ENCODE measurements at regions not wholly inside any gene's neighbourhood (a gene's known extent, or its start where the extent isn't known, plus 50 kb on each side); places are given as distances from the start of the nearest gene placed in this dataset.

- no peaks in the 10 kb centered on the region for H3K9me2 ChIP-seq (replicated peaks; ENCODE audit: insufficient read depth)
- no peak overlapping the region for H3K4me2 ChIP-seq
- no peaks in the 10 kb centered on the region for H3K27me3 ChIP-seq
- H4K20me1 ChIP-seq (ENCODE audit: insufficient read depth, poor library complexity, severe bottlenecking), result no peaks in the 10 kb centered on the region
- TF ChIP-seq EZH2phosphoT487 (IDR thresholded peaks at IDR 0.05; ENCODE audit: low read depth, severe bottlenecking, unreplicated experiment), result no peak
- no peaks in the 10 kb centered on the region for H3K79me2 ChIP-seq
- H3K27ac ChIP-seq, result no peak overlapping the region
- WGBS (ENCODE audit: low lambda C conversion rate, missing lambda C conversion rate), result 64% methylated on average over 1 of the region's 1 CpG
- H3K4me3 ChIP-seq, result no peak overlapping the region
- no peaks in the 10 kb centered on the region for H3K36me3 ChIP-seq (replicated peaks; ENCODE audit: insufficient read depth, low read depth)
- H2AFZ ChIP-seq, result no peak overlapping the region
- DNase-seq (ENCODE audit: low spot score), result no peak
- H3K9me3 ChIP-seq (ENCODE audit: low read depth), result no peaks in the 10 kb centered on the region
- no peaks in the 10 kb centered on the region for H3K4me1 ChIP-seq (ENCODE audit: insufficient read depth)
Measured at GRCh38 chr21:27155130-27155500, 188.2 kb upstream of the ADAMTS5 start.

- H3K36me3 ChIP-seq (replicated peaks; ENCODE audit: insufficient read depth, low read depth), result no peaks in the 10 kb centered on the region
- H3K4me2 ChIP-seq, result no peak overlapping the region
- H4K20me1 ChIP-seq (ENCODE audit: insufficient read depth, poor library complexity, severe bottlenecking), result no peaks in the 10 kb centered on the region
- WGBS (ENCODE audit: low lambda C conversion rate, missing lambda C conversion rate), result 55% methylated on average over 4 of the region's 4 CpGs
- no peaks in the 10 kb centered on the region for H3K4me1 ChIP-seq (ENCODE audit: insufficient read depth)
- no peak overlapping the region for H2AFZ ChIP-seq
- no peaks in the 10 kb centered on the region for H3K27me3 ChIP-seq
- no peak overlapping the region for H3K27ac ChIP-seq
- H3K9me2 ChIP-seq (replicated peaks; ENCODE audit: insufficient read depth), result no peaks in the 10 kb centered on the region
- H3K9me3 ChIP-seq (ENCODE audit: low read depth), result no peaks in the 10 kb centered on the region
- H3K79me2 ChIP-seq, result no peaks in the 10 kb centered on the region
- H3K4me3 ChIP-seq, result no peak overlapping the region
- no peak for DNase-seq (ENCODE audit: low spot score)
- TF ChIP-seq EZH2phosphoT487 (IDR thresholded peaks at IDR 0.05; ENCODE audit: low read depth, severe bottlenecking, unreplicated experiment), result no peak
- no peak for TF ChIP-seq EZH2 (IDR thresholded peaks at IDR 0.05; ENCODE audit: borderline replicate concordance)
- TF ChIP-seq CTCF (IDR thresholded peaks at IDR 0.05; ENCODE audit: poor library complexity), result no peak
Measured at GRCh38 chr21:27154451-27155129, 187.7 kb upstream of the ADAMTS5 start.

- Histone ChIP-seq H3K36me3 (replicated peaks; ENCODE audit: insufficient read depth, low read depth) (no peaks in the 10 kb centered on the region), H3K9me3 (ENCODE audit: low read depth) (no peaks in the 10 kb centered on the region), H4K20me1 (ENCODE audit: insufficient read depth, poor library complexity, severe bottlenecking) (no peaks in the 10 kb centered on the region), H3K9me2 (replicated peaks; ENCODE audit: insufficient read depth) (no peaks in the 10 kb centered on the region), H3K4me1 (ENCODE audit: insufficient read depth) (no peaks in the 10 kb centered on the region), H3K27me3 (no peaks in the 10 kb centered on the region), H3K4me2 (no peak overlapping the region), H3K4me3 (no peak overlapping the region), H2AFZ (no peak overlapping the region), H3K27ac (no peak overlapping the region), H3K79me2 (no peaks in the 10 kb centered on the region)
- no peak for DNase-seq (ENCODE audit: low spot score)
- no peak for TF ChIP-seq EZH2 (IDR thresholded peaks at IDR 0.05; ENCODE audit: borderline replicate concordance)
Measured at GRCh38 chr21:27152996-27153395, 186.1 kb upstream of the ADAMTS5 start.

- Histone ChIP-seq H3K9me2 (replicated peaks; ENCODE audit: insufficient read depth) (no peaks in the 10 kb centered on the region), H3K79me2 (no peaks in the 10 kb centered on the region), H4K20me1 (ENCODE audit: insufficient read depth, poor library complexity, severe bottlenecking) (no peaks in the 10 kb centered on the region), H3K4me2 (no peak overlapping the region), H2AFZ (no peak overlapping the region), H3K27ac (no peak overlapping the region), H3K27me3 (no peaks in the 10 kb centered on the region), H3K4me1 (ENCODE audit: insufficient read depth) (no peaks in the 10 kb centered on the region), H3K36me3 (replicated peaks; ENCODE audit: insufficient read depth, low read depth) (no peaks in the 10 kb centered on the region), H3K9me3 (ENCODE audit: low read depth) (no peaks in the 10 kb centered on the region), H3K4me3 (no peak overlapping the region)
- TF ChIP-seq CTCF (IDR thresholded peaks at IDR 0.05; ENCODE audit: poor library complexity) (no peak), EZH2 (IDR thresholded peaks at IDR 0.05; ENCODE audit: borderline replicate concordance) (no peak), EZH2phosphoT487 (IDR thresholded peaks at IDR 0.05; ENCODE audit: low read depth, severe bottlenecking, unreplicated experiment) (no peak)
- DNase-seq (ENCODE audit: low spot score), result no peak
- WGBS (ENCODE audit: low lambda C conversion rate, missing lambda C conversion rate), result 65% methylated on average over 2 of the region's 2 CpGs
Measured at GRCh38 chr21:27149034-27149433, 182.1 kb upstream of the ADAMTS5 start.
